H9 (cell line): ENCODE measurements at regions not wholly inside any gene's neighbourhood (a gene's known extent, or its start where the extent isn't known, plus 50 kb on each side); places are given as distances from the start of the nearest gene placed in this dataset.

Source experiments
- DNase-seq: peaks from one replicate; pipeline ENCODE4 v3.0.0-alpha.2; 2017
- H2AFZ ChIP-seq: one replicate; pipeline ENCODE4 v1.6.1; 2013; ENCODE audit warnings: mild to moderate bottlenecking, low read length, control low read depth, moderate library complexity
- H2AK5ac ChIP-seq: 2 replicates; pipeline ENCODE4 v1.6.1; 2013; ENCODE audit warnings: low read length, control low read depth, mixed read lengths; ENCODE audit not compliant: insufficient read length
- H2BK120ac ChIP-seq: one replicate; pipeline ENCODE4 v1.6.1; 2013; ENCODE audit warnings: low read depth, mild to moderate bottlenecking, low read length, control low read depth, inconsistent platforms; ENCODE audit not compliant: poor library complexity, severe bottlenecking
- H2BK12ac ChIP-seq: 2 replicates; pipeline ENCODE4 v1.6.1; 2013; ENCODE audit warnings: low read length, control low read depth, mixed read lengths, low read depth; ENCODE audit not compliant: insufficient read length
- H2BK15ac ChIP-seq: 2 replicates; pipeline ENCODE4 v1.6.1; 2013; ENCODE audit warnings: low read depth, low read length, control low read depth
- H2BK20ac ChIP-seq: one replicate; pipeline ENCODE4 v1.6.1; 2013; ENCODE audit warnings: low read depth, mild to moderate bottlenecking, low read length, control low read depth, inconsistent platforms; ENCODE audit not compliant: poor library complexity, severe bottlenecking
- H2BK5ac ChIP-seq: 2 replicates; pipeline ENCODE4 v1.6.1; 2013; ENCODE audit warnings: low read length, control low read depth, mixed read lengths; ENCODE audit not compliant: insufficient read length
- H3K14ac ChIP-seq: 2 replicates; pipeline ENCODE4 v1.6.1; 2013; ENCODE audit warnings: low read length, control low read depth; ENCODE audit not compliant: insufficient read depth
- H3K18ac ChIP-seq: 2 replicates; pipeline ENCODE4 v1.6.1; 2013; ENCODE audit warnings: low read depth, mild to moderate bottlenecking, mixed read lengths, low read length, control low read depth; ENCODE audit not compliant: insufficient read length
- H3K23ac ChIP-seq: 2 replicates; pipeline ENCODE4 v1.6.1; 2013; ENCODE audit warnings: low read length, control low read depth, mixed read lengths, low read depth; ENCODE audit not compliant: insufficient read length
- H3K23me2 ChIP-seq: 2 replicates; pipeline ENCODE4 v1.6.1; 2013; ENCODE audit warnings: low read depth, mild to moderate bottlenecking, mixed read lengths, low read length, control low read depth; ENCODE audit not compliant: insufficient read length, poor library complexity, severe bottlenecking
- H3K27ac ChIP-seq: 2 replicates; pipeline ENCODE4 v1.5.1; 2013; ENCODE audit warnings: low read length, control low read depth, mixed read lengths, low read depth; ENCODE audit not compliant: insufficient read length
- H3K27me3 ChIP-seq: 2 replicates; pipeline ENCODE4 v1.6.1; 2013; ENCODE audit warnings: low read length, control low read depth, inconsistent platforms; ENCODE audit not compliant: insufficient read depth
- H3K4ac ChIP-seq: 2 replicates; pipeline ENCODE4 v1.6.1; 2013; ENCODE audit warnings: low read depth, mild to moderate bottlenecking, control low read depth, inconsistent platforms, low read length, moderate library complexity
- H3K4me1 ChIP-seq: 2 replicates; pipeline ENCODE4 v1.6.1; 2013; ENCODE audit warnings: low read length, control low read depth, inconsistent platforms; ENCODE audit not compliant: insufficient read depth
- H3K4me2 ChIP-seq: 2 replicates; pipeline ENCODE4 v1.6.1; 2013; ENCODE audit warnings: low read length, control low read depth, mixed read lengths; ENCODE audit not compliant: insufficient read length, insufficient read depth
- H3K56ac ChIP-seq: 2 replicates; pipeline ENCODE4 v1.6.1; 2013; ENCODE audit warnings: low read depth, mild to moderate bottlenecking, mixed read lengths, low read length, control low read depth; ENCODE audit not compliant: insufficient read length
- H3K79me1 ChIP-seq: 2 replicates; pipeline ENCODE4 v1.6.1; 2013; ENCODE audit warnings: low read depth, mild to moderate bottlenecking, moderate library complexity, low read length, control low read depth, inconsistent platforms; ENCODE audit not compliant: insufficient read depth, poor library complexity, severe bottlenecking
- H3K79me2 ChIP-seq: 2 replicates; pipeline ENCODE4 v1.6.1; 2013; ENCODE audit warnings: low read length, control low read depth, inconsistent platforms; ENCODE audit not compliant: insufficient read depth
- H3K9ac ChIP-seq: 2 replicates; pipeline ENCODE4 v1.6.1; 2013; ENCODE audit warnings: low read length, control low read depth, mixed read lengths; ENCODE audit not compliant: insufficient read length; ENCODE audit errors: extremely low read depth
- H3K9me3 ChIP-seq: one replicate; pipeline ENCODE4 v1.6.1; 2013; ENCODE audit warnings: low read depth, low read length, inconsistent platforms; ENCODE audit not compliant: control insufficient read depth
- H3T11ph ChIP-seq: one replicate; pipeline ENCODE4 v1.6.1; 2013; ENCODE audit warnings: mild to moderate bottlenecking, low read length, control low read depth, inconsistent platforms
- H4K20me1 ChIP-seq: one replicate; pipeline ENCODE4 v1.6.1; 2013; ENCODE audit not compliant: control insufficient read depth, insufficient read length, insufficient read depth
- H4K5ac ChIP-seq: 2 replicates; pipeline ENCODE4 v1.6.1; 2013; ENCODE audit warnings: low read depth, mild to moderate bottlenecking, mixed read lengths, low read length, control low read depth; ENCODE audit not compliant: insufficient read length
- H4K8ac ChIP-seq: replicated peaks from 2 replicates; pipeline ENCODE4 v1.6.1; 2013; ENCODE audit warnings: low read length, control low read depth, mixed read lengths, low read depth; ENCODE audit not compliant: insufficient read length
- H4K91ac ChIP-seq: 2 replicates; pipeline ENCODE4 v1.6.1; 2013; ENCODE audit warnings: low read depth, mild to moderate bottlenecking, moderate library complexity, mixed read lengths, low read length, control low read depth; ENCODE audit not compliant: insufficient read length
- H3K27ac Mint-ChIP-seq, 3 experiments: 2 replicates in 2 of 3; 3 replicates in 1 of 3; pipeline ENCODE4 v1.8.0; 2020 to 2021; ENCODE audit warnings: mixed read lengths in 3 of 3, mild to moderate bottlenecking in 1 of 3, moderate library complexity in 1 of 3
- H3K27me3 Mint-ChIP-seq: 2 replicates; pipeline ENCODE4 v1.8.0; 2021; ENCODE audit warnings: low read depth, mild to moderate bottlenecking, moderate library complexity, mixed read lengths
- H3K36me3 Mint-ChIP-seq, 3 experiments: 2 replicates in 2 of 3; 3 replicates in 1 of 3; pipeline ENCODE4 v1.8.0; 2020 to 2021; ENCODE audit warnings: low read depth in 3 of 3, mixed read lengths in 3 of 3; ENCODE audit not compliant: insufficient read depth in 1 of 3
- H3K4me1 Mint-ChIP-seq, 2 experiments: 2 replicates each; pipeline ENCODE4 v1.8.0; 2020; ENCODE audit warnings: mixed read lengths in 2 of 2
- H3K4me3 Mint-ChIP-seq, 2 experiments: 2 replicates in 1 of 2; 3 replicates in 1 of 2; pipeline ENCODE4 v1.8.0; 2020 to 2021; ENCODE audit warnings: mild to moderate bottlenecking in 2 of 2, mixed read lengths in 2 of 2, moderate library complexity in 1 of 2
- H3K9me3 Mint-ChIP-seq, 2 experiments: 2 replicates in 1 of 2; 3 replicates in 1 of 2; pipeline ENCODE4 v1.8.0; 2020; ENCODE audit warnings: mild to moderate bottlenecking in 2 of 2, mixed read lengths in 2 of 2, moderate library complexity in 1 of 2
- TF ChIP-seq, protein P1 (sequence below): fragments of 200-600 bp; sonication (generic); conservative IDR thresholded peaks from 3 replicates; pipeline ENCODE4 v1.8.0; 2021; ENCODE audit warnings: antibody characterized with exemption, mild to moderate bottlenecking

DNA sequence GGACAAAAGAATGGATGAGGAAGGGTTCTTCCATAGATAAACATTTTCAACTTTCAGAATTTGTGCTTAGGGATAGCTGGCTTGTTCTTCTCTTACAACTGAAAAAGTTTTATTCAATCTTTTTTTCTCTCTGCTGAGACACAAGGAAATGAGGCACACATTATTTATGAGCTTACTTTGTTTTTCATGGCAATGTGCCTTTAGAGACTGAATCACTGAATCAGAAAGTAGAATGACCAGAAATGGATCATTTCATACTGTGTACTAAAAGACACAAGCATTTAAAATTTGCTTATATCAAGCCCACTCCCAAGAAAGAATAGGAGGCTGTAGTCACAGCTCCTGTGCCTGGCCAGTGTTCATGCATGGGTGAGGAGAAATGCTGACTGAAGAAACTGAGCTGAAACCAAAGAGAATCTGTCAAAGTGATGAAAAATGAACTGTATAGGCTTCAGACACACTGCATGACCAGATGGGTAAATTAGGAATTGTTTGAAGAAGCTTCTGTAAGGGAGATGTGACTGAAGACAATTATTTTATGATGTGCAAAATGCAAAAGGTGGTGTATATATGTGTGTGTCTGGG is 413.8 kb downstream of the RAPGEF2 start:
- no peak overlapping the region for H3K4me3 Mint-ChIP-seq
- Histone ChIP-seq H2BK20ac (no peak overlapping the region), H3K4me1 (no peaks in the 10 kb centered on the region; the same call in 1 of the 2 replicates), H2BK12ac (no peak overlapping the region), H4K8ac (no peak overlapping the region), H3K18ac (no peak overlapping the region), H3K56ac (no peak overlapping the region), H2BK120ac (no peak overlapping the region), H3K79me2 (no peaks in the 10 kb centered on the region), H3K27ac (no peak overlapping the region), H3K9me3 (no peaks in the 10 kb centered on the region), H3K79me1 (no peaks in the 10 kb centered on the region), H4K20me1 (no peaks in the 10 kb centered on the region), H3K23me2 (no peaks in the 10 kb centered on the region), H3K4ac (no peak overlapping the region), H3K27me3 (no peaks in the 10 kb centered on the region), H4K91ac (no peak overlapping the region), H2BK15ac (no peak overlapping the region), H2AFZ (no peak overlapping the region), H2BK5ac (no peak overlapping the region), H4K5ac (no peak overlapping the region), H3K9ac (no peak overlapping the region), H3K23ac (no peak overlapping the region), H3T11ph (no peak overlapping the region), H3K14ac (no peak overlapping the region), H2AK5ac (no peak overlapping the region), H3K4me2 (no peak overlapping the region)
- TF ChIP-seq, protein P1, sequence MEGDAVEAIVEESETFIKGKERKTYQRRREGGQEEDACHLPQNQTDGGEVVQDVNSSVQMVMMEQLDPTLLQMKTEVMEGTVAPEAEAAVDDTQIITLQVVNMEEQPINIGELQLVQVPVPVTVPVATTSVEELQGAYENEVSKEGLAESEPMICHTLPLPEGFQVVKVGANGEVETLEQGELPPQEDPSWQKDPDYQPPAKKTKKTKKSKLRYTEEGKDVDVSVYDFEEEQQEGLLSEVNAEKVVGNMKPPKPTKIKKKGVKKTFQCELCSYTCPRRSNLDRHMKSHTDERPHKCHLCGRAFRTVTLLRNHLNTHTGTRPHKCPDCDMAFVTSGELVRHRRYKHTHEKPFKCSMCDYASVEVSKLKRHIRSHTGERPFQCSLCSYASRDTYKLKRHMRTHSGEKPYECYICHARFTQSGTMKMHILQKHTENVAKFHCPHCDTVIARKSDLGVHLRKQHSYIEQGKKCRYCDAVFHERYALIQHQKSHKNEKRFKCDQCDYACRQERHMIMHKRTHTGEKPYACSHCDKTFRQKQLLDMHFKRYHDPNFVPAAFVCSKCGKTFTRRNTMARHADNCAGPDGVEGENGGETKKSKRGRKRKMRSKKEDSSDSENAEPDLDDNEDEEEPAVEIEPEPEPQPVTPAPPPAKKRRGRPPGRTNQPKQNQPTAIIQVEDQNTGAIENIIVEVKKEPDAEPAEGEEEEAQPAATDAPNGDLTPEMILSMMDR = no peak
- H3K27me3 Mint-ChIP-seq = peaks cover 1% of the 10 kb centered on the region; the same call in 1 of the 2 replicates
- no peak for DNase-seq
- peaks cover 5 to 6% of the 10 kb centered on the region in 2 experiments; a peak in 4 of 5 replicates for H3K9me3 Mint-ChIP-seq
- H3K4me1 Mint-ChIP-seq = no peaks in the 10 kb centered on the region
- H3K27ac Mint-ChIP-seq = no peak overlapping the region
- peaks cover 0 to 4% (median 2%) of the 10 kb centered on the region in 3 experiments; a peak in 3 of 7 replicates for H3K36me3 Mint-ChIP-seq
